HG02610 (cell line): ENCODE measurements at regions not wholly inside any gene's neighbourhood (a gene's known extent, or its start where the extent isn't known, plus 50 kb on each side); places are given as distances from the start of the nearest gene placed in this dataset.

ENCODE experiments used
- ATAC-seq: cut with Tn5 transposase; IDR thresholded peaks from one replicate; pipeline ENCODE4 v1.9.1; 2021; ENCODE audit warnings: mild to moderate bottlenecking, moderate library complexity; ENCODE audit not compliant: unreplicated experiment

DNA sequence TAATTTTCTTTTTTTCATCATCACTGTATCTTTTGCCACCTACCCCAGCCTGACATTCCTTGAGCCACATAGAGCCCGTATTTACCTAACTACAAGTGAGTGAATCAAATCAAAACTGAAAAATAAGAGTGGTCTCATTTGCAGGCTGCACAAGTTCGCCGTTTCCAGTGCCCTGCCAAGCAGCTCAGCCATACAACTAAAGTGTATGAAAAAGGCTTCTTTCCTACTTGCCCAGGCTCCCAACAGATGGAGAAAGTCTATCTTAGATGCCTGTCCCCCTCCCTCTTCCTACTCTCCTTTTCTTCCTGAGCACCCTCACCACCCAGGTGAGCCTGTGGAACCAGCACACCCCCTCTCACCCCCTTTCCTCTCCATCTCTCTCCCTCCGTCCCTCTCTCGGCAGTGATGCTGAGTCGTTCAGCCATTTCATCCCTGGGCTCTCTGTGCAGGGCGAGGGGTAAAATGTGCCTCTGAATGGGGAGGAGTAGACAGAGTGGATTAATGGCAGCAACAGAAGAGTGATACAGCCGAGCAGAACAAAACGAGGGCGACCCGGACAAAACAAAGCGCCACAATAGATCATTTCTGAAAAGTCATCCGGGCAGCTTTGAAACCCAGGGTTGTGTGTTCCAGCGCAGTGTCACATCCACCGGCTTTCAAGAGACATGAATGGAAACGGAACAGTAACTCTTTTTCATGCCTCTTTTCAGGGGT is 65.0 kb upstream of the POU3F3 start:
- ATAC-seq, result no peak

DNA sequence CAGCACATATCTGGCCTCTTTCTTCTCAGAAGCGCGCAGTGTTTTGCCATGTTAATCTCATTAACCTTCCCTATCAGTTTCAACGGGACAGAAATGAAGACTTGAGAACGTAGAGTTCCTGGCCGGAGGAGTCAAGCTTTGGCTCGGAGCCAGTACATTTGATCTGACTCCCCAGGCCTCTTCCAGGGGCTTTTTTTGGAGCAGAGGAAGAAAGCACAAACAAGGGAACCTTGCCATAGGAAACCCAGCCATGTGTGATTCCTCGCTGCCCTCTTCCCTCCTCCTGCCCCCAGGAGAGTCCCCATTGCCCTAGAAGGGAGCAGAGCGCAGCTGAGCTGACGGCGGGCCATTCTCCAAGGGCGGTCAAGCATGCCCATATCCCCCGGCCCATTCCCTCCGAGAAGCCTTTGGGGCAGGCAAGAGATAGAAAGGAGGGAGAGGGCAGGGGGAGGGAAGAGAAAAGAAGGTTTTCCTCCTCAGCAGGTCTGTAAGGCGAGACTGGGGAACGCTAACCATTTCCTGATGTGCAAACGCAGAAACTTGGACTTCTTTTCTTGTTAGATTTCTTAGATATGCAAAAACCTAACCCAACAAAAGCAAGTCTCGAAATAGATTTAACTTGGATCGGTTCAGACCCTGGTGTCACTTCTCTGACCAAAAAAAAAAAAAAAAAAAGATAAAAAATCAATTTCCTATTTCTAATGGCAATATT is 63.7 kb upstream of the POU3F3 start:
- ATAC-seq, result no peak

DNA sequence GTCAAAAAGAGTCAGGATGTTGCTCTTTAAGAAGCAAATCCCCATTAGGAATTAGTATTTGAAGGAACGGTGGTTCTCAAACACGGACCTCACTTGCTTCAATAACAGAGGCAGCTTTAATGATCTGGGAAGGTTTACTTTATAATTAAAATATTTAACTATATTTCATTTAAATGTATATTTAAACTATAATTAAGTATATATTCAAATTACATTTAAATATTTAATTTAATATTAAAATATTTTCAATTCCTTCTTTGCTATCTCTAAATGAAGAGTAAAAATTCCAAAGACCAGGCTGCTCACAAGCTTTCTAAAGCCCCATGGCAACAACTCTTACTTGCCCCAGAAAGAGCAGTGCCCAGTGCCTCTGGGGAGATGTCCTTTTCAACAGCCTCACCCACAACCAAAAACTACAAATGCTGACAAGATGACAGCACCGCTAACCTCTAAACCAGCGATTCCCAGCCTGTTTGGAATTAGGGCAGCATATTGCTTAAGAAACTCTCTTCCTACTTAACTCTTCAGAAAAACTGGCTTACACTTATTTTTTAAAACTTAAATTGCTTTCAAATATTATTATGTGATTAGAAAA is 62.9 kb upstream of the POU3F3 start:
- ATAC-seq, result no peak

DNA sequence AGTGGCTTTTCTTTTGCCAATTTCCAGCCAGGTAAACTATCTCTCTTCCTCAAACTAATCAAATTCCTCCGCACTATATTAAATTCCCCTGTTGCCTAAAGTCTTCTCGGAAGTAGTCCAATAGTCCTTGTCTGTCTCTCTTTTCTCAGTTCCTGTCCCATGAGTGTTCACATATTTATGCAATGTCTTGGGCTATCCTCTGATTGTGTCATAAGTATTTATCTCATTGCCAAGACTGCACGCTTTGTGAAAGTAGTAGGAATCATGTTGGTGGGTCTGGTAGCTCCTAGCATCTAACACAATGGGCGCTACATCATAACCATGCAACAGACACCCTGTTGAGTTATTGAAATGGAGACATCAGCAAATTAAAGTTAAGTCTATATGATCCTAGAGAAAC is 59.9 kb upstream of the POU3F3 start:
- ATAC-seq, result no peak

DNA sequence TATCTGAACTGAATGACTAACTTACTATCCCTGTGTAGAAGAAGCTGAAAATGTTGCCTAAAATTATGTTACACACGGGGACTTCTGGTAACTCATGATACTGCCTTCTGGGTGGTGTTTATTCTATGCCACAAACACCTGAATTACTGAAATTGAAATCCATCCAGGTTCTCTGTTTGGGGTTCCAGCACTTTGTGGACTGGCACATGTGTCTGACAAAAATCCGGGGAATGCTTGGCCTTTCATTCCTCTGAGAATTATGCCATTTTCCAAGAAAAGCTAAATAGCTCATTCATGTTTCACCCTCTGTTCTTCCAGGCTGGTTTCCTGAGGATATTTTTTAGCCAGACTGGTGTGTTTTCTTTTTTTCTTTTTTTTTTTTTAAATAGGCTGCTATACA is 59.5 kb upstream of the POU3F3 start:
- ATAC-seq, result no peak
